T-helper 1 cell treated with Interleukin-12 subunit alpha and Interleukin-12 subunit beta and Interleukin-4 antibody, amounts not matched to agents 30 μg/mL and 1 μg/mL, for 36 hours (primary cell): ENCODE measurements at regions not wholly inside any gene's neighbourhood (a gene's known extent, or its start where the extent isn't known, plus 50 kb on each side); places are given as distances from the start of the nearest gene placed in this dataset.
A peak's percentile ranks its signal among the peaks of the same experiment; 100 is the strongest.
"Not testable (repeated sequence)": the region's sequence is repeated elsewhere in the genome, so short reads cannot be mapped to it uniquely, and the experiment has no call there.

Experiments used
- H3K27ac Mint-ChIP-seq: one replicate; pipeline ENCODE4 v1.8.0; 2021; ENCODE audit warnings: mild to moderate bottlenecking, mixed read lengths
- H3K27me3 Mint-ChIP-seq: one replicate; pipeline ENCODE4 v1.8.0; 2021; ENCODE audit warnings: low read depth, mixed read lengths
- H3K36me3 Mint-ChIP-seq: one replicate; pipeline ENCODE4 v1.8.0; 2021; ENCODE audit warnings: low read depth, mixed read lengths
- H3K4me1 Mint-ChIP-seq: one replicate; pipeline ENCODE4 v1.8.0; 2021; ENCODE audit warnings: low read depth, mixed read lengths
- H3K4me3 Mint-ChIP-seq: one replicate; pipeline ENCODE4 v1.8.0; 2021; ENCODE audit warnings: mild to moderate bottlenecking, moderate library complexity, mixed read lengths
- H3K9me3 Mint-ChIP-seq: one replicate; pipeline ENCODE4 v1.8.0; 2021; ENCODE audit warnings: mixed read lengths

- Mint-ChIP-seq H3K27ac (peak overlapping the region; percentile 95), H3K4me3 (peak overlapping the region; percentile 89), H3K36me3 (peaks cover 89% of the 10 kb centered on the region), H3K4me1 (peaks cover 60% of the 10 kb centered on the region), H3K27me3 (no peaks in the 10 kb centered on the region), H3K9me3 (no peaks in the 10 kb centered on the region)
Observed at GRCh38 chr14:22500954-22501726, 87.9 kb downstream of the DAD1 start.

- H3K36me3 Mint-ChIP-seq, result peaks cover 89% of the 10 kb centered on the region
- no peaks in the 10 kb centered on the region for H3K27me3 Mint-ChIP-seq
- peaks cover 60% of the 10 kb centered on the region for H3K4me1 Mint-ChIP-seq
- H3K27ac Mint-ChIP-seq, result peak overlapping the region; percentile 95
- peak overlapping the region; percentile 89 for H3K4me3 Mint-ChIP-seq
- no peaks in the 10 kb centered on the region for H3K9me3 Mint-ChIP-seq
Observed at GRCh38 chr14:22500525-22500924, 88.5 kb downstream of the DAD1 start.

GRCh38 chr14:22497671-22498093, 91.3 kb downstream of the DAD1 start:
- Mint-ChIP-seq H3K4me3 (peak overlapping the region; percentile 89), H3K9me3 (no peaks in the 10 kb centered on the region), H3K36me3 (peaks cover 92% of the 10 kb centered on the region), H3K27ac (peak overlapping the region; percentile 95), H3K27me3 (no peaks in the 10 kb centered on the region), H3K4me1 (peaks cover 54% of the 10 kb centered on the region)

GRCh38 chr14:22497144-22497423, 91.9 kb downstream of the DAD1 start:
- no peaks in the 10 kb centered on the region for H3K9me3 Mint-ChIP-seq
- peak overlapping the region; percentile 95 for H3K27ac Mint-ChIP-seq
- no peaks in the 10 kb centered on the region for H3K27me3 Mint-ChIP-seq
- H3K36me3 Mint-ChIP-seq, result peaks cover 90% of the 10 kb centered on the region
- H3K4me3 Mint-ChIP-seq, result peak overlapping the region; percentile 89
- H3K4me1 Mint-ChIP-seq, result peaks cover 56% of the 10 kb centered on the region

- H3K27me3 Mint-ChIP-seq, result no peaks in the 10 kb centered on the region
- peaks cover 92% of the 10 kb centered on the region for H3K36me3 Mint-ChIP-seq
- no peaks in the 10 kb centered on the region for H3K9me3 Mint-ChIP-seq
- peak overlapping the region; percentile 95 for H3K27ac Mint-ChIP-seq
- H3K4me3 Mint-ChIP-seq, result peak overlapping the region; percentile 89
- peaks cover 48% of the 10 kb centered on the region for H3K4me1 Mint-ChIP-seq
Observed at GRCh38 chr14:22494486-22495135, 94.4 kb downstream of the DAD1 start.

- H3K27ac Mint-ChIP-seq, result peak overlapping the region; percentile 95
- peaks cover 41% of the 10 kb centered on the region for H3K4me1 Mint-ChIP-seq
- peaks cover 87% of the 10 kb centered on the region for H3K36me3 Mint-ChIP-seq
- H3K27me3 Mint-ChIP-seq, result no peaks in the 10 kb centered on the region
- H3K9me3 Mint-ChIP-seq, result no peaks in the 10 kb centered on the region
- peak overlapping the region; percentile 89 for H3K4me3 Mint-ChIP-seq
Observed at GRCh38 chr14:22493753-22494152, 95.3 kb downstream of the DAD1 start.

- H3K9me3 Mint-ChIP-seq, result no peaks in the 10 kb centered on the region
- H3K4me3 Mint-ChIP-seq, result peak overlapping the region; percentile 89
Observed at GRCh38 chr14:22492622-22493542, 96.1 kb downstream of the DAD1 start.

GRCh38 chr14:22491683-22492621, 97.1 kb downstream of the DAD1 start:
- Mint-ChIP-seq H3K36me3 (peaks cover 81% of the 10 kb centered on the region), H3K4me1 (peaks cover 43% of the 10 kb centered on the region), H3K9me3 (no peaks in the 10 kb centered on the region), H3K27me3 (no peaks in the 10 kb centered on the region), H3K4me3 (peak overlapping the region; percentile 89), H3K27ac (peak overlapping the region; percentile 95)

More at GRCh38 chr14:22492622-22493542, 96.1 kb downstream of the DAD1 start:
- H3K27me3 Mint-ChIP-seq, result no peaks in the 10 kb centered on the region
- H3K27ac Mint-ChIP-seq, result peak overlapping the region; percentile 95
- peaks cover 46% of the 10 kb centered on the region for H3K4me1 Mint-ChIP-seq
- peaks cover 85% of the 10 kb centered on the region for H3K36me3 Mint-ChIP-seq

GRCh38 chr14:22491053-22491452, 98.0 kb downstream of the DAD1 start:
- Mint-ChIP-seq H3K4me1 (peaks cover 42% of the 10 kb centered on the region), H3K36me3 (peaks cover 79% of the 10 kb centered on the region), H3K27ac (peak overlapping the region; percentile 95), H3K4me3 (peak overlapping the region; percentile 89)
- not testable (repeated sequence) for H3K9me3 Mint-ChIP-seq, H3K27me3 Mint-ChIP-seq

- H3K27ac Mint-ChIP-seq, result peak overlapping the region; percentile 95
- peaks cover 73% of the 10 kb centered on the region for H3K36me3 Mint-ChIP-seq
- H3K9me3 Mint-ChIP-seq, result no peaks in the 10 kb centered on the region
- H3K4me1 Mint-ChIP-seq, result peaks cover 36% of the 10 kb centered on the region
- H3K27me3 Mint-ChIP-seq, result no peaks in the 10 kb centered on the region
- H3K4me3 Mint-ChIP-seq, result peak overlapping the region; percentile 89
Observed at GRCh38 chr14:22489957-22490950, 98.8 kb downstream of the DAD1 start.

- peaks cover 63% of the 10 kb centered on the region for H3K36me3 Mint-ChIP-seq
- H3K27ac Mint-ChIP-seq, result peak overlapping the region; percentile 95
- peak overlapping the region; percentile 89 for H3K4me3 Mint-ChIP-seq
- H3K27me3 Mint-ChIP-seq, result no peaks in the 10 kb centered on the region
- no peaks in the 10 kb centered on the region for H3K9me3 Mint-ChIP-seq
- peaks cover 34% of the 10 kb centered on the region for H3K4me1 Mint-ChIP-seq
Observed at GRCh38 chr14:22489244-22489545, 99.8 kb downstream of the DAD1 start.

- Mint-ChIP-seq H3K27ac (peak overlapping the region; percentile 95), H3K36me3 (peaks cover 62% of the 10 kb centered on the region), H3K9me3 (no peaks in the 10 kb centered on the region), H3K27me3 (no peaks in the 10 kb centered on the region), H3K4me1 (peaks cover 34% of the 10 kb centered on the region), H3K4me3 (peak overlapping the region; percentile 89)
Observed at GRCh38 chr14:22488522-22489243, 100.3 kb downstream of the DAD1 start.
